GM18511 (cell line): ENCODE measurements at regions not wholly inside any gene's neighbourhood (a gene's known extent, or its start where the extent isn't known, plus 50 kb on each side); places are given as distances from the start of the nearest gene placed in this dataset.

Source experiments
- ATAC-seq: cut with Tn5 transposase; IDR thresholded peaks from one replicate; pipeline ENCODE4 v1.9.1; 2021; ENCODE audit warnings: mild to moderate bottlenecking, moderate library complexity; ENCODE audit not compliant: unreplicated experiment

DNA sequence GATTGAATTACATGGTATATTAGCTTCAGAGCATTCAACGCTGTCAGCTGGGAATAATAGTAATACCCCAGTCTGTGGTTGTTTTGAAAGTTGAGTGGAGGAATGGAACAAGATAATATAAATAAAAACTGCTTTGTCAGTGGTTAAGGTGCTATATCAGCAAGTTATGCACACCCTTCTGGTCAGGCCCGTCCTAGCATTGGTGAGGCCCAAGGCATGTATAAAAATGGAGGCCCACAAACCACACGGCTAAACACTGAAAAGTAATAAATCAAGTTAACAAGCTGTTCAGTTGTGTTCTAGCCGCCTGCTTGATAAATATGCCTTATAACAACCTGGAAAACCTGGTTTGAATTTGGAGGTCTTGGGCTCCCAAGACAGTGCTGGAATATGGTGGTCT is 77.4 kb downstream of the PSMG1 start:
- ATAC-seq = no peak

DNA sequence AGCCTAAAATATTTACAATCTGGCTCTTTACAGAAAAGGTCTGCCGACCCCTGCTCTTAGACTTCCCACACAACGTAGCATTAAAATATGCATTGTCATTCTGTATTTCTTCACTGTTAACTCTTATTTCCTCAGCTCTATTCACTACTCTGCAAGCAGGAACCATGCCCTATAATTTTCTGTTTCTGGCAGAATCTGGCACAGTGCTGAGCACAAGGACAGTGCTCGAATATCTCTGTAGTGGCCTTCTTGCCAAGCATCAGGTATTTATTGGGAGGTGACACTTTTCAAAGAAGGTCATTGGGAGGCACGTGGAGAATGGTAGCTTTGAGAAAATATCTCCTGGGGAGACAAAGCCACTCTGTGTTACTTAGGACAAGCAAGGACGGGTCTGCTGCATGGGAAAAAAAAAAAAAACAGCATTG is 77.9 kb downstream of the PSMG1 start:
- no peak for ATAC-seq

DNA sequence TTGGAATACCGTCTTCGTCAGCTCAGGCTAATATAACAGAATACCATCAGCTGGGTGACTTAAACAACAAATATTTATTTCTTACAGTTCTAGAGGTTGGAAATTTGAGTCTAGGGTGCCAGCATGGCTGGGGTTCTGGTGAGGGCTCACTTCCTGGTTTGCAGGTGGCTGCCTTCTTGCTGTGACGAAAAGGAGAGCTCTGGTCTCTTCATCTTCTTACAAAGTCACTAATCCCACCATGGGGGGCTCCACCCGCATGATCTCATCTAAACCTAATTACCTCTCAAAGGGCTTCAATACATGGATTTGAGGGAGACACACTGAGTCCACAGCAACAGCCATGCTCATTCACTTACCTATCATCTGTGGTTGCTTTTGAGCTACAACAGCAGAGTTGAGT is 78.3 kb downstream of the PSMG1 start:
- ATAC-seq = no peak

DNA sequence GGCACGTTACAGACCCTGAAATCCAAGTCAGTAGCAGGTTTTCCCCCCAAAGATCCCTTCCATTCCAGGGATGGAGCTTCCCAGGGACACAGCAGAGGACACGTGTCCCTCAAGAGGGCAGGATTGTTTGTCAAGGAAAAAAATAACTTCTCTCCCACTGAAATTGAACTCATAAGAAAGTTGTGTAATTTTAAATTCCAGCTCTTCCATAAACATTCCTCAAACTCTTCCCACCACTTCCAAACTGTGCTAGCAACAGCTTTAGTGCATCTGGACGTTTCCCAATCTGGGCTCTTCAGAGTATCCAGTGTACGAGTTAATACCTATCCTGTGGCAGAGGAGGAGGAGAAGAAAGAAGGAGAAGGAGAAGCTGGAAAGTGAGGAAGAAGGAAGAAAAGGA is 79.6 kb downstream of the PSMG1 start:
- ATAC-seq = no peak

DNA sequence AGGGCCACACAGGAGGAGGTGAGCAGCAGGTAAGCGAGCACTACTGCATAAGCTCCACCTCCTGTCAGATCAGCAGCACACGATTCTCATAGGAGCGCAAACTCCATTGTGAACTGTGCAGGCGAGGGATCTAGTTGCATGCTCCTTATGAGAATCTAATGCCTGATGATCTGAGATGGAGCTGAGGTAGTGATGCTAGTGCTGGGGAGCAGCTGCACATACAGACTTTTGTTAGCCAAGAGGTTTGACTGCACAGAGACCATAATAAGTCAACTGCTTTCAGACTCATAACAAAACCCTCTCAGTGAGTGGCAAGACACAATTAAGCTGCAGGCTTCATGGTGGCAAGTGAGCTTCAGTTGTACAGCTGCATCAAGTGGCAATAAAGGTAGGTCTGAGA is 83.4 kb downstream of the PSMG1 start:
- no peak for ATAC-seq

DNA sequence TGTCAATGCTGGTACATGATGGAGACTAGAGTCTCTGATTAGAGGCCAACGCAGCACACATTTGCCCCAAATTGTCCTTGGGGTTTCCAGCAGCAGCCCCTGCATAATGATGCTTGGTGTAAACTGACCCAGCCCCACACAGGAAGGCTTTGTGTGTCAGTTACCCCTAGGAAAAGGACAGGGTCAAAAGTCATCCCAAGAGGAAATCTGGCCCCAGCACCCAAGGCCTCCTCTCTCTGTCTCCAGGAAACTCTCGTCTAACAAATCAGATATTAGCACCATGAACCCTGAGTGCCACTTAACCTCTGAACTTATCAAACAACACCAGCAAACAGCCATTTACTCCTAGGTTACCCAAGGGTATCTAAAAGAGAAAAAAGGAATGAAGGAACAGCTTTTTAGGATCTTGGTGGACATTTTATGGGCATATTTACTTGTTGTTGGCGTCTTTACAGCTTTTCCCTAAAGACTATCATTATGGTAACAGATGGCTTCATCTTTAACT is 84.5 kb downstream of the PSMG1 start:
- no peak for ATAC-seq

DNA sequence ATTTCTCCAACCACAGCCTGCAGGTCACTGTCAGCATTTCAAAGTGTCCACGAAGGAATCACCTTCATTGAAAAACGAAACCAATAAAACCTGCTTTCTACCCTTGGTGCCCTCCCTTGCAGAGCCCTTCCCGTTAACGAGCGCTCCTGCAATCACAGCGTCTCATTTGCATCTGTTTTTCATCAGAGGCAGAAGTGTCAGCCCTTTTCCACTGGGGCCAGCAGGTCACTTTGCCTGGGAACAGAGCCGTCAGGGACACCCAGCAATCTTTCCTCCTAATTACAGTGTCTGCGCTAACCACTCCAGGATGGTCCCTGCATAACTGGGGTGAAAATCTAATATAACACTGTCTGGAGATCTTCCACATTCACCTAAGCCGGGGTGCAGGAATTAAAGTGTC is 85.3 kb downstream of the PSMG1 start:
- no peak for ATAC-seq

DNA sequence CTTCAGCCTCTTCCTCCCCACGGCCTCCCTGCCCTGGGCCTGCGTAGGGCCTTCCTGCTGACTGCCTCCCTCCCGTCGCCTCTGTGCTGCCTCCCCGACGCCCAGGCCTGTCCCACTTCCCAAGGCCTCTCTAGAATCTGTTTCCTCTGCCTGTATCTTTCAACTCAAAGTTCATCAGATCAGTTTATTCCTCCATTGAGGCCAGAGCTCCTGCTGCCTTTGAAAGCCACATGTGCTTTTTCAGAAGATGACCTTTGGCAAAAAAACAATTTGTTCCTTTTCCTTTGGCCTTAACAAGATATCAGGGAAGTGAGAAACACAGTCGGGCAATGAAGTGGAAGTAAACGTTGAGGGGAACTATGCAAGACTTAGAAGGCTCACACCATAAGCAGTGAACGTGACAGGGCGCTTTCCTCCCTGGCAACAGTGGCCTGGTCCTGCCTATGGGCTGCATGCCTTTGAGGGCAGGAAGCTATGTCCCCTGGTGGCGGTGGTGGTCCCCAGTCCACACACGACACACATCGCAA is 85.9 kb downstream of the PSMG1 start:
- no peak for ATAC-seq

DNA sequence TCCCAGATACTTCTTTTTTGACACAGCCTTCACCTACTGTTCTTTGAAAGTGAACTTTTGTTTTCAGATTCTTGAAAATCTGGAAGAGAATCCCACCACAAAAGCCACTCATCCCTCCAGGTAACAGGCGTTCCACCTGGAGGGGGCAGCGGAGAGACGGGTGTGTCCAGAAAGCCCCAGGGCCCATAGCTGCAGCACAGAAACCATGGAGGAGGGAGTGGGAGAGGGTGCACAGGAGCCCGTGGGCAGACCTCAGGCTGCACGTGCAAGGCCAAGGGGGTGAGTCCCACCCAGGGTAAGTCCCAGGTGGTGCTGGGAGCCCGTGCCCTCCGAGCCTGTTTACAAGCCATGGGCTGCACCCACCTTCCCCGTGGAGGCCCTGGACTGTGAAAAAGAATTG is 86.5 kb downstream of the PSMG1 start:
- no peak for ATAC-seq

DNA sequence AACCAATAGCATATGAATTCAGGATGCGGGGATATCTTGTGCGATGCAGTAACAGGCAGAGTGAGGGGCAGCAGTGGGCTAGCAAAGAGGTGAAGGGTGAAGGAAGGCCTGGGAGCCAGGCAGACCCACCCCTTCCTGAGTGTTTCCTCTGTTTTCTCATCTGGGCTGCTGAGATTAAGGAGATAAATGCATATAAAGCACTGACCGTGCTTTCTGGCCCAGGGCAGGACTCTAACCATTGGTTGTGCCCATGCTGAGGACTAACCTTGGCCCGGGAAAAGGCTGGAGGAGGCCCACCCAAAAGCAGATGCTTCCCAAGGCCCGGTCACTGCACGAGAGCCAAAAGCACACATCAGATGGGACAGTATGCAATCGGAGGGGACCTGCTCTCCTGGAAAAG is 87.6 kb downstream of the PSMG1 start:
- ATAC-seq = no peak

DNA sequence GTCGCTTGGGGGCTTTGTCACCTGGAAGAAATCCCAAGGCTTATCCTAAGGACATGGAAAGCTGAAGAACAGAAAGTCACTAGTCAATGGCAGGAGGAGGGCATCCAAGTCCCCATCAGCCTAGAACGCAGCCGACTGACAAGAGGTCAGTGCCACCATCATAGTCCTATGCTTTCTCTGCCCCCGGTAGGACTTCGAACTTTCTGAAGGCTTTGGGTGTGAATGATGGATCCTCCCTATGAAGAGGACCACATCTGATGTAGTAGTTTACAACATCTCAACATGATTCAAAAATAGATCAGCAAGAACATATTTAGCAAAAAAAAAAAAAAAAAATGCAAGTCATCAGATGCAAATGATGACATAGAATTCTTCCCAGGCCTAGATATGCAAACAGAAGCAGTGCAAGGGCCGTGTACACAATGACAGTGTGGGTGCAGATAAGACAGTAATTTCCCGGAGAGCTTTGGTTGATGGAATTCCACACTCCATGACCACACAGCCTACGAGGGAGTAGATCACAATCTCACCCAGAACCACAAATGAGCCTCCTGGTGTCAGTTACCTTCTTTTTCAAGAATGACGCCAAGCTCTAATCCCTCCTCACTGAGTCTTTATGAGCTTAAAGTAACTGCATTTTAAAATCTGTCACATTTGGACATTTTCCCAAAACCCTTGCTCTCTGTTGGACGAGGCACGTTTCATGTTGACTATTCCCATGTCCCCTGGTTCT is 88.2 kb downstream of the PSMG1 start:
- ATAC-seq = no peak

DNA sequence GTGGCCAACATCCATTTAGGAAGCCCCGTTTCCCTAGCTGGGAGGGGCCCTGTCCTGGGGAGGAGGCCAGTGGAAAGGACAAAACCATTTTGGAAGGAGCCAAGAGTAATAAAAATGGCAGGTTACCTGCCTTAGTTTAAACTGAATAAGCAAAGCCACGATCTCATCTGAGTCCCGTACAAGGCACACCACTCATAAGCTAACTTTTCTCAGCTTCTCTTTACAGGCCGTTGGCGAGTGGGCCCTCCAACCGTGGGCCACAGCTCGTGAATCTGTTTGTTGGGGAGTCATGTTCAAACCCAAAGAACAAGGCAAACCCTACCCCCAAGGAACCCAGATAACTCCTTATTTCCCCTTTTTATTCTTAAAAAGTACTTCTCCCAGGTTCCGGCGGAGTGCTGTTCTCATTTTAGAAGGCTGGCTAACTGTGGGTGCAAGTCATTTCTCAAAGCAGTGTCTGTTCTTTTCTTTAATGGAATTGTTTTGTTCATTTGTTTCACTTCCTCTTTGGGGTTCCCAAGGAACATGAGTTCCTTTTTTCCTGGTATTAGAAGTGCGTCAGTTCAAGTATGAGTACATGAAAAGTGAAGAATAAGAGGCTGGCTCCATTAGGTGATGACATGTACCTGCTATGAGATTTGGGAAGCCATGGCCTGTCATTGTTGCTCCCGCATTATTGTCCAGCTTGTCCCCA is 89.0 kb downstream of the PSMG1 start:
- ATAC-seq = no peak

DNA sequence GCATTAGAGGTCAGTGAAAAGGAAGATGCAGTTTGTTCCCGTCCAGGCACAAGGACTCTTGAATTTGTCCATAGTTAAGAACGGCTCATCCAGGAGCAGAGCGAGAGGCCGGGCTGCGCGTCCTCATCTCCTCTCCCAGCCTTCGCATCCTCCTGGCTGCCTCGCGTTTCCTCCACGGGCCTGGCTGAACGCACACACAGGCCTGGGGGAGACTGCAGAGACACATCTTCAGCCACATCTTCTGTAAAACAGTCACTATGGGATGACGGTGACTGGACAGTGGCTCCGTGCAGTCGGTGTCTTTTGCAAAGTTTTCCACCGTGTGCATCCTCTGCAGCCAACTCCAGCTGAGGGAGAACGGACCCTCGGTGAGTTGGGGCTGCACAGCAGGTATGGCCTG is 89.7 kb downstream of the PSMG1 start:
- ATAC-seq = no peak

DNA sequence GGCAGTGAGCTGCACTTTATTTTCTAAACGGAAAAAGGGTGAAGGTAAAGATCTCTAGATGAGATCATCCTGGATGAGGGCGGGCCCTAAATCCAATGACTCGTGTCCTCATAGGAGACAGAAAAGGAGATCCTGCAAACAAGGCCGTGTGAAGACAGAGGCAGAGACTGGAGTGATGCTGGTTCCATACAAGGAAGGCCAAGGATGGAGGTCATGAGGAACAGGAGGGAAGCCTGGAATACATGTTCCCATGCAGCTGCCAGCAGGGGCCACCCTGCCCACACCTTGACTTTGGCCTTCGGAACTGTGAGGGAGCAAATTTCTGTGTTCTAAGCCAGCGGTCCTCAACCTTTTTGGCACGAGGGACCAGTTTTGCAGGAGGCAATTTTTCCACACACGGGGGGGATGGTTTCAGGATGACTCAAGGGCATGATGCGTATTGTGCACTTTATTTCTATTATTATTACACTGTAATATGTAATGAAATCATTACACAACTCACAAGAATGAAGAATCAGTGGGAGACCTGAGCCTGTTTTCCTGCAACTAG is 94.3 kb downstream of the PSMG1 start:
- ATAC-seq = no peak

DNA sequence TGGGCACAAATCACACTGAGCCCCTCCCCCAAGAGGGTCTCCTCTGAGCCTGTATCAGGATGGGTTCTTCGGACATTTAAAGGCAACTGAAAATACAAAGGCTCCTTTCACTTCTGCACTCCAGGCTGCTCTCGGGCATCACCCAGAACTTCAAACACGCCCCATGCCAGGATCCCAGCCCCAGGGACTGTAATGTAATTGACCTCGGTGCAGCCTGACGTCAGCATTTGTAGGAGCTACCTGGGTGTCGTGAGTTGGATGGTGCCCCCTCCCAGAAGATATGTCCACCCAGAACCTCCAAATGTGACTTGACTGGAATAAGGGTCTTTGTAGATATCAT is 95.2 kb downstream of the PSMG1 start:
- ATAC-seq = no peak

DNA sequence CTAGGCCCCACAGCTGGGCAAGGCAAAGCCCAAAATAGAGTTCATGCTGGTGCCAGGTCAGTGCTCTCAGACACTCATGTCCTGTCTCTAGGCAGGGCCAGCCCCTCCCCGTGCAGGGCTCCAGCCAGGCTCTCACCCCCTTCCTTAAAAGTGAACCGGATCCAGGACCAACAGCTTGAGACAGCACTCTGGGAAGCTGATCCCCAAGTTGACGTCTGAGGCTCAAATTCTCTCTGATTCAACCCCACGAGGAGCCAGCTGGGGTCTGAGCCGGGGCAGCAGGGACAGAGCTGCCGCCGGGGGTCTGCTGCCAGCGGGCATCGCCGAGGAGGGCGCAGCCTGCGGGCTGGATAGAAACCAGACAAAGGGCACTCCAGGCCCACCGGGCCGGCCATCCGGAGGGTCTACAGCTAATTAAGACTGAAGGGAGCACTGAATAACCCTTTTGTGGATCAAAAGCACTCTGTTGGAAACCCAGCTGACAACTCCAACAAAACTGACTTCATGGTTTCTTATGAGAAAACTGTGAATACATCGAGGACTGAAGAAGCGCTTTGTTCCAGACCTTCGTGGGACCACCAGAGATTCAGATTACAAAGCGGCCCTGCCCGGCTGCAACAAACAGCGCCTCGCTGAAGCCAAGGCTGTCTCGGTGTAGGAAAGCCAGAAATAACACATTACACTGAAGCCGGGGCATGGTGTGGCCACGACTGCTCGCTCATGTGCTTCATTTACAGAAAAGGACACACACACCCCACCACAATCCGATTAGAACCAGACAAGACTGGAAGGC is 95.8 kb downstream of the PSMG1 start:
- ATAC-seq = no peak

DNA sequence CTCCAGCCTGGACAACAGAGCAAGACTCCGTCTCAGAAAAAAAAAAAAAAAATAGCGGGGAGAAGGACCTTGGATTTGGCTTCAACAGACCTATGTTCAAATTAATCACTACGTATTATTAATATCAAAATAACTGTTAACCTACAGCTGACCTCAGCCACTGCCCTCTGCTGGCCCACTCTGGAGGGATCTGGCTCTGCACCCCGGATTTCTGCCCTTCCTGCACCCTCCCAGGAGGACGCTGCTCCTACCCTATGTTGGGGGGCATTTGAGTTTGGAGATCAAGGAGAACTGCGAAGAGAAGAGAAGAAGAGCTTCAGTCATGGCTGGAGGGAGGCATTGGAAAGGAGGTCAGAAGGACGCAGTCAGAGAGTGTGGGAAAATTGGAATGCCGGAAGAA is 96.7 kb downstream of the PSMG1 start:
- ATAC-seq = no peak

DNA sequence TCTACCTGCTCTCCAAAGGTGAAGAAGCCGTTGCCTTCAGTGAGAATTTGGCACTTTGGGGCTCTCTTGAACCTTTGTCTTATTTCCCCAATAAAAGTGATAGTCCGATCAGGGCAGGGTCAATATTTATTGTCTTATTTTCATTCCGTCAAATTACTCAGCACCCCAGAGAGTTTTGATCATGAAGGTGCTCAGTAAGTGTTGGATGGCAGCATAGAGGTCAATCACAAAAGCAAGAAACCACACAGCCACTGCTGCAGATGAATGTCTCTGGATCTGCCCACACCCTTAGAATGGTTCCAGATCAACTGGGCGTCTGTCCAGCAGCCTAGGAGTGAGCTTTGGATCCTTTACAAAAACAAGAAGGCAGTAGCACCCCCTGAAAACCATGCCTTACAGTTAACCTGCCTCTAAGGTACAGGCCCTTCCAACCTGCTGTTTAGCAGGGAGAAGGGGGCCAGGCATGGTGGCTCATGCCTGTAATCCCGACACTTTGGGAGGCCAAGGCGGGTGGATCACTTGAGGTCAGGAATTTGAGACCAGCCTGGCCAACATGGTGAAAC is 97.3 kb downstream of the PSMG1 start:
- ATAC-seq = no peak

DNA sequence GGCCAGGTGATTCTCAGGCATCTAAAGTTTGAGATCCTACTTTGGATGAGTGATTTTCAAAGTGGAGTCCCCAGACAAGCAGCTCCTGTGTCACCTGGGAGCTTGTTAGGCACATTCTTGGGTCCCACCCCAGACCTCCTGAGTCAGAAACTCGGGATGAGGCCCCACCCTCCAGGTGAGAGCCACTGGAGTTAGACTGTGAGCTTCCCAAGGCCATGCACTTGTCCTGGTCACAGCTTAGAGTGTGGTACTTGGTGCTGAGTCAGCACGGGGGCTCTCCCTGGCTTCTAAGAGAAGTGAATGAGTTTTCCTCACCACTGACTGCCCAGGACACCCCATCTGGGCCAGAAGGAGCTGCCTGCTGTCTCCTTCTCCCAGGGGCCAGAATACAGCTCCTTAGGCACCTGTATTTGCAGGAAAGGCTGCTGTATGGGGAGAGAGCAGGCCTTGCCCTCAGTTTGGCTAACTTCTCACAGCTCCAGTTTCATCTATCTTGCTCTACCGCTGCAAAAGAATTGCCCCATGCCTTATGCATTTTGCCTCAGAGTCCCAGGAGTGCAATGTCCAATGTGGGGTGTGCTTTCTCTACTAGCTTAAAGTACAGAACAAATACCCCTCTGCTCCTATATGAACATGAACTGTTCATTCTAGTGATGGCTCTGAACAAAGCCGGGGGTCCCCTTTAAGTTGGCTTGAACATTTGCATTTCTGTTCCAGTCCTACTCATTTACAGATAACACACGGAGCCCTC is 98.1 kb downstream of the PSMG1 start:
- ATAC-seq = no peak

DNA sequence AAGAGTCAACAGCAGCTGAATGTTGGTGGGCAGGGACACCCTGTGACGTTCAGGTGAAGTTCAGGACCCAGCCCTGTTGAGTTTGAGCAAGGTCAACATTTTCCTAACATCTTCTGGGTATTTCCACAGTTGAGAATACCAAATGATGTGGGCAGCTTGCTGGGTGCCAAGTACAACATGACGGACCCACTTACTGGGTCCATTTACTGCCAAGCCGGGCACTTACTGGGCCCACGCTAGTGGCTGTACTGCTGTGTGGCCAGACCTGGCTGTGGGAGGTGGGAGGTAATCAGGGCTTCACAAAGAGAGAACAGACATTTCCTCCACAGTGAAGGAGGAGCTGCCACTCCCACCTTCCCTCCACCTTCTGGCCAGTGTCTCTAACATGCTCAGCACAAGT is 99.2 kb downstream of the PSMG1 start:
- no peak for ATAC-seq
